ENCODE measurements at regions not wholly inside any gene's neighbourhood (a gene's known extent, or its start where the extent isn't known, plus 50 kb on each side); places are given as distances from the start of the nearest gene placed in this dataset.

DNA sequence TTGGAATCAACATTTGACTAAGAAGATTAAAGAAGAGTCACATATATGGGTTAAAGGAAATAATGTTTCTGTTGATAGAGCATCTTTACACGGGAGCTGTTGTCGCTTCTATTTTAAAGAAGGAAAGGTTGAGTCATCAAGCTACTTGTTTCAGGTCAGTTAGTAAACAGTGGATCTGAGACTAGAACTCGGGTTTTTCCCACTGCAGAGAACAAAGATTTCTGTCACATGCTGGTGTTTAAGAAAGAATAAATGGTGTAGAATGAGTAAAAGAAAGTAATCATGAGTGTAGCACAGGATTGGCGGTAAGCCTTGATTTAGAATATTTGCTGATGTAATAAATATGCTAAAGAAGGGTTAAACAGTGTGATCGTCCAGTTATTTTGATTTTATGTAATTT lies 455.5 kb downstream of the AEBP2 start:
- DNase-seq (no peak), ATAC-seq (replicated peaks) (peak in 1 of 2 donors; percentile 45)
- H3K4me1 Mint-ChIP-seq, result no peaks in the 10 kb centered on the region
- H3K27ac Mint-ChIP-seq, result no peak overlapping the region
- no peak overlapping the region for H3K4me3 Mint-ChIP-seq
- H3K36me3 Mint-ChIP-seq, result no peaks in the 10 kb centered on the region
- no peaks in the 10 kb centered on the region for H3K27me3 Mint-ChIP-seq
- no peaks in the 10 kb centered on the region for H3K9me3 Mint-ChIP-seq

DNA sequence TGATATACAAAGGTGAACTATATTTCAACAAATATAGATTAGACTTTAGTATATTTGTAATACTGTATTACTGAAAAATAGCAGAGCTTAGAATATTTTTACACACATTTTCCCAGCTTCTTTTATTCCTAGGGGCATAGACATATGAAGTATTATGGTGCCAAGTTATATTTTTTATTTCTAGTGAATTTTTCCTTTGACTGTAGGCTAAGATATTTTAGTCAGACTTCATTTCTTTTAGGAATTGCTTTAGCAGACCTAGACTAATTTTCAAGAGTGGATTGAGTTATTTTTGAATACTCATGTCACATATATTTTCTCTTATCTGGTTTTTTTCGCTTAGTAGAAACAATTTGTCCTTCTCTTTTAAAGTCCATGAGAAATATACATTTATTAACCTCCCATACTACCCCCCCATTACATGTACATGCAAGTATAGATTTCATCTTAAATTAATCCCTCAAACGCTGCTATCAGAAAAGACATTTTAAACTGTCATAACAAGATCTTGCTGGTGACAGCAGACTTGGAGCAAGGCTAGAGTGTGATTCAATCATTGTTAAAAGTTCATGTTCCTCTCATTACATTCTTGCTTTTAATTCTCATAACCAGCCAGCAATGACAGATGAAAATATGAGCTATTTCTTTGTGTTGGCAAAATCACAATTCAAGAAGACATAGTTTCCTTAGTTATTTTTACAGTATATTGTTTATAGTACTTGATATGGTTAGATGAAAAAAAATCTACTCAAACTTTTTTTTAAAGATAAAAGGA lies 456.1 kb downstream of the AEBP2 start:
- no peak for ATAC-seq (replicated peaks)
- DNase-seq, result no peak
- H3K4me1 Mint-ChIP-seq, result no peaks in the 10 kb centered on the region
- H3K27me3 Mint-ChIP-seq, result no peaks in the 10 kb centered on the region
- H3K9me3 Mint-ChIP-seq, result no peaks in the 10 kb centered on the region
- H3K36me3 Mint-ChIP-seq, result no peaks in the 10 kb centered on the region
- no peak overlapping the region for H3K4me3 Mint-ChIP-seq
- no peak overlapping the region for H3K27ac Mint-ChIP-seq

- DNase-seq (no peak), ATAC-seq (replicated peaks) (no peak)
- H3K4me1 Mint-ChIP-seq, result no peaks in the 10 kb centered on the region
- no peak overlapping the region for H3K4me3 Mint-ChIP-seq
- no peak overlapping the region for H3K27ac Mint-ChIP-seq
- H3K36me3 Mint-ChIP-seq, result no peaks in the 10 kb centered on the region
- no peaks in the 10 kb centered on the region for H3K27me3 Mint-ChIP-seq
- no peaks in the 10 kb centered on the region for H3K9me3 Mint-ChIP-seq
Measured at GRCh38 chr12:19896041-19896440, 456.7 kb downstream of the AEBP2 start.

GRCh38 chr12:19896534-19896933 lies 457.2 kb downstream of the AEBP2 start:
- no peaks in the 10 kb centered on the region for H3K27me3 Mint-ChIP-seq
- H3K36me3 Mint-ChIP-seq, result no peaks in the 10 kb centered on the region
- ATAC-seq (replicated peaks), result no peak
- no peaks in the 10 kb centered on the region for H3K4me1 Mint-ChIP-seq
- H3K9me3 Mint-ChIP-seq, result no peaks in the 10 kb centered on the region
- DNase-seq, result no peak
- no peak overlapping the region for H3K27ac Mint-ChIP-seq
- no peak overlapping the region for H3K4me3 Mint-ChIP-seq

DNA sequence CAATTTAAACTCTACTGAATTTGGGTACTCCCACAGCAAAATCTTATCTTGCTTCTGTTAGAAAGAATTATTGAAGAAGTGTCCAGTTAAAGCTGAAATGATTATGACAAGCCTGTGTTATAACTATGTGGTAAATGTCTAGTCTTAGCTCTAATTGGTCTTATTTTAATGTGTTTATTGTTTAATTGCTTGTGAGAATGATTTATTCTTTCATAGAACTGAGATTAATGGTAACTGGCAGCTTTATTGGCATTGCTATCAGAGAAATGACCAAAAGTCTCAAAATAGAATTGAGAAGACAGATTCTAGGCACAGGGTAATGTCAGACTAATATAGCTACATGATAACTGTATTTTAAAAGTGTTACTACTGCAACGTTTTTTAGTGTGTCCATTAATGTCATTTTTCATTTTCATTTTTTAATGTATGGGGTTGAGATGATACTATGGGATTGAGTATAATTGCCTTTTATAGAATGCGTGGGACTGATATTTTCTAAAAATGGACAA lies 458.7 kb downstream of the AEBP2 start:
- DNase-seq (no peak), ATAC-seq (replicated peaks) (no peak)
- no peak overlapping the region for H3K4me3 Mint-ChIP-seq
- H3K9me3 Mint-ChIP-seq, result peaks cover 0 to 1% of the 10 kb centered on the region in 2 donors
- H3K36me3 Mint-ChIP-seq, result no peaks in the 10 kb centered on the region
- H3K27ac Mint-ChIP-seq, result no peak overlapping the region
- no peaks in the 10 kb centered on the region for H3K4me1 Mint-ChIP-seq
- no peaks in the 10 kb centered on the region for H3K27me3 Mint-ChIP-seq

DNA sequence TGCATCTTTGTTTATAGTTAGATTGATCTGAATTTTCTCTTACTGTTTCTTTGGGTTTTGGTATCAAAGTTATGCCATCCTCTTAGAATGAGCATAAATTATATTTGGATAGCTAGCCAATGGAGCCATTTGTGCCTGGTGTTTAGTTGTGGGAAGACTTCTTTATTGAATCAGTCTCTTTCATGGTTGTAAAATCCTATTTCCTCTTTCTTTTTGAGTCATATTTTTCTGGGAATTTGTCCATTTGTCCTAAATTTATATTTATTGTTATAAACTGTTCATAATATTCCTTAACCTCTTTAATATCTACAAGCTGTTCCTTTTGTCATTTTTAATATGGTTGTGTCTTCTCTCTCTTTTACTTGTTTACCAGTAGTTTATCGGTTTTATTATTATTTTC lies 462.5 kb downstream of the AEBP2 start:
- Mint-ChIP-seq H3K36me3 (no peaks in the 10 kb centered on the region), H3K27ac (no peak overlapping the region), H3K4me1 (no peaks in the 10 kb centered on the region), H3K27me3 (no peaks in the 10 kb centered on the region), H3K9me3 (peaks cover 0 to 1% of the 10 kb centered on the region in 2 donors), H3K4me3 (no peak overlapping the region)
- DNase-seq (no peak), ATAC-seq (replicated peaks) (no peak)

DNA sequence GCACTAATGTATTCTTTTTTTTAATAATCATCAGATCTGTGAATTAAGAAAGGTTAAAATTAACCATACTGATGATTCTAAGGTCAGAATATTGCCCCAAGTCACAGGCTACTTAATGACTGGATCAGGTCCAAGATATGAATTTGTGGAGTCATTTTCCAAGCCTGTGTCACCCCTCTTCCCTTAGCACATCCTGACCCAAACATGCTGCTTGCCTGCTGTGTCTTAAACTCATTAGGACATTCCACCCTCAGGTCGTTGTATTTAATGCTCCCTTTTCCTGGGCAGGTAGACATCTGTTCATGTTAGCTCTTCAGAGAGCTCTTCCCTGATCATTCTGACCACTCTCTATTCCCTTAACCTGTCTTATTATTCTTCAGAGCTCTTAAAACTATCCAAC lies 463.5 kb upstream of the PDE3A start:
- H3K36me3 Mint-ChIP-seq, result no peaks in the 10 kb centered on the region

GRCh38 chr12:19908830-19909229 lies 459.5 kb upstream of the PDE3A start:
- no peaks in the 10 kb centered on the region for H3K36me3 Mint-ChIP-seq

More for the DNA sequence above, 463.5 kb upstream of the PDE3A start:
- no peak for ATAC-seq (replicated peaks)
- peaks cover 0 to 6% of the 10 kb centered on the region in 2 donors for H3K4me1 Mint-ChIP-seq
- no peak for DNase-seq
- no peaks in the 10 kb centered on the region for H3K27me3 Mint-ChIP-seq
- no peak overlapping the region for H3K27ac Mint-ChIP-seq
- peaks cover 0 to 1% of the 10 kb centered on the region in 2 donors for H3K9me3 Mint-ChIP-seq
- H3K4me3 Mint-ChIP-seq, result no peak overlapping the region

GRCh38 chr12:19909418-19909817 lies 458.9 kb upstream of the PDE3A start:
- ATAC-seq (replicated peaks) (peak in 1 of 2 donors; percentile 38), DNase-seq (no peak)
- Mint-ChIP-seq H3K27me3 (no peaks in the 10 kb centered on the region), H3K36me3 (no peaks in the 10 kb centered on the region), H3K4me1 (peaks cover 0 to 6% of the 10 kb centered on the region in 2 donors), H3K27ac (no peak overlapping the region), H3K9me3 (peaks cover 0 to 8% of the 10 kb centered on the region in 2 donors), H3K4me3 (no peak overlapping the region)

More at GRCh38 chr12:19908830-19909229, 459.5 kb upstream of the PDE3A start:
- ATAC-seq (replicated peaks), result peak in 1 of 2 donors; percentile 39
- Mint-ChIP-seq H3K4me1 (peaks cover 0 to 6% of the 10 kb centered on the region in 2 donors), H3K27me3 (no peaks in the 10 kb centered on the region), H3K9me3 (peaks cover 0 to 8% of the 10 kb centered on the region in 2 donors), H3K27ac (no peak overlapping the region), H3K4me3 (no peak overlapping the region)
- no peak for DNase-seq

- H3K27me3 Mint-ChIP-seq, result no peaks in the 10 kb centered on the region
- H3K36me3 Mint-ChIP-seq, result no peaks in the 10 kb centered on the region
- ATAC-seq (replicated peaks), result no peak
- peaks cover 0 to 6% of the 10 kb centered on the region in 2 donors for H3K4me1 Mint-ChIP-seq
- H3K9me3 Mint-ChIP-seq, result peaks cover 0 to 8% of the 10 kb centered on the region in 2 donors
- no peak for DNase-seq
- H3K27ac Mint-ChIP-seq, result no peak overlapping the region
- no peak overlapping the region for H3K4me3 Mint-ChIP-seq
Measured at GRCh38 chr12:19910681-19911080, 457.7 kb upstream of the PDE3A start.

DNA sequence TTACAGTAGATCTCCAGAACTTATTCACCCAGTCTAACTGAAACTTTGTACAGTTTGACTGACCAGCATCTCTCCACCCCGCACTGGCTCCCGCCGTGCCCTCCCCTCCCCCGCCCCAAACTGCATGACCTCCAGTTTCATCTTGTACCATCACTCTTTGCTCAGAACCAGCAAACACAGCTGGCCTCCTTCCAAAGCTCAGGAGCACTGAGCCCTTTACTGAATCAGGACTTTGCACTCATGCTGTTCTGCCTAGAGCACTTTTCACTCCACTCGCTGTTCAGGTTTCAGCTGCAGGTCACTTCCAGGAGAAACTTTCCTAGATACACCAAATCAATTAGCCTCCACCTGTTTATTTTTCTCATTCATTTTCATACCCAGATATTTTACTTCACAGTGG lies 455.3 kb upstream of the PDE3A start:
- Mint-ChIP-seq H3K4me3 (no peak overlapping the region), H3K36me3 (no peaks in the 10 kb centered on the region), H3K27me3 (no peaks in the 10 kb centered on the region), H3K27ac (no peak overlapping the region), H3K9me3 (peaks cover 0 to 8% of the 10 kb centered on the region in 2 donors), H3K4me1 (peaks cover 1 to 6% of the 10 kb centered on the region in 2 donors)
- DNase-seq, result no peak
- no peak for ATAC-seq (replicated peaks)

GRCh38 chr12:19915392-19916195 lies 452.7 kb upstream of the PDE3A start:
- DNase-seq, result no peak
- Mint-ChIP-seq H3K27ac (no peak overlapping the region), H3K9me3 (peaks cover 3 to 10% of the 10 kb centered on the region in 2 donors), H3K4me1 (peaks cover 0 to 1% of the 10 kb centered on the region in 2 donors), H3K4me3 (no peak overlapping the region), H3K27me3 (no peaks in the 10 kb centered on the region), H3K36me3 (no peaks in the 10 kb centered on the region)
- no peak for ATAC-seq (replicated peaks)

DNA sequence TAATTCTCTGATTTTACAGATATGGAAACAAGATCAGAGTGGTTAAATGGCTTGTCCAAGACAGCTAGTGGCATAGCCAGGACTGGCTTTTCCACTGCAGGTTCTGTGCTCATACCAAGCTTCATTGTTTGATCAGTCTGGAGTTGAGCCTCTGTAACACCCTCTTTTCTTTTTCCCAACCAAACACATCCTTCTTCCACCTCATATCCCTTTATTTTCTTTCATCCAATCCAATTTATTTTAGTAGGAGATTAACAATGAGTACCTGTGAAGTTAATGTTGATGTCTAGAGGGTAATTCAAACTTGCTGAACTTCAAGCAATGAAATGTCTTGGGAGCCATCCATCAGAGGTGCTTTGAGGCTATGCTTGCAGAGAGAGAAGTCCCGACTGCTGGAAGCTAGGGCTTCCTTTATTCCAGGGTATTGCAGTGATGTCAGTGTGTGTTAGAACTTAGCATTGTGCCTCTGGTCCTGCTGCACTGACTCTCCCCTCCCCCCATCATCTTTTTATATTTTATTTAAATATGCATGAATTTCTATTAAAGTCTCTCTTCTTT lies 452.1 kb upstream of the PDE3A start:
- Mint-ChIP-seq H3K27ac (no peak overlapping the region), H3K9me3 (peaks cover 4 to 8% of the 10 kb centered on the region in 2 donors), H3K36me3 (no peaks in the 10 kb centered on the region), H3K27me3 (no peaks in the 10 kb centered on the region), H3K4me3 (no peak overlapping the region), H3K4me1 (peaks cover 0 to 1% of the 10 kb centered on the region in 2 donors)
- ATAC-seq (replicated peaks) (no peak), DNase-seq (no peak)

- Mint-ChIP-seq H3K27me3 (no peaks in the 10 kb centered on the region), H3K36me3 (no peaks in the 10 kb centered on the region), H3K27ac (no peak overlapping the region), H3K4me3 (no peak overlapping the region), H3K4me1 (peaks cover 0 to 1% of the 10 kb centered on the region in 2 donors), H3K9me3 (peaks cover 4 to 6% of the 10 kb centered on the region in 2 donors)
- ATAC-seq (replicated peaks) (no peak), DNase-seq (no peak)
Measured at GRCh38 chr12:19916974-19917373, 451.4 kb upstream of the PDE3A start.

Measured in stimulated activated naive B cell treated with anti-CD40 and anti-IgM and Interleukin-4, amounts not matched to agents 10 μg/mL and 1 μg/mL and 100 μg/mL, for 72 hours (primary cell).